Upper lobe of left lung (tissue), 6 donors: ENCODE measurements at regions not wholly inside any gene's neighbourhood (a gene's known extent, or its start where the extent isn't known, plus 50 kb on each side); places are given as distances from the start of the nearest gene placed in this dataset.

ENCODE experiments used
- ATAC-seq, 2 donors: fragments of 200-7000 bp; cut with Tn5 transposase; one replicate each; pipeline ENCODE4 v1.9.1; 2022; ENCODE audit warnings: mild to moderate bottlenecking in 2 of 2, moderate library complexity in 2 of 2; ENCODE audit not compliant: low FRiP score in 2 of 2
- DNase-seq, 2 donors: peaks; one replicate each; pipeline ENCODE4 v3.0.0-alpha.2; 2019 to 2020
- H3K27ac ChIP-seq, 4 donors: fragments of 200-600 bp; sonication (generic); one replicate each; pipeline ENCODE4 v1.5.1; 2016 to 2019
- H3K27me3 ChIP-seq, 4 donors: fragments of 200-600 bp; sonication (generic); one replicate each; pipeline ENCODE4 v1.5.1; 2017 to 2019
- H3K36me3 ChIP-seq, 4 donors: fragments of 200-600 bp; sonication (generic); one replicate each; pipeline ENCODE4 v1.5.1; 2016 to 2019
- H3K4me1 ChIP-seq, 4 donors: fragments of 200-600 bp; sonication (generic); one replicate each; pipeline ENCODE4 v1.5.1; 2018 to 2019
- H3K4me3 ChIP-seq, 4 donors: fragments of 200-600 bp; sonication (generic); one replicate each; pipeline ENCODE4 v1.5.1; 2017 to 2019; ENCODE audit warnings: mild to moderate bottlenecking in 2 of 4, moderate library complexity in 1 of 4
- H3K9me3 ChIP-seq, 4 donors: fragments of 200-600 bp; sonication (generic); one replicate each; pipeline ENCODE4 v1.5.1; 2018 to 2019
- EP300 ChIP-seq, 4 donors: sonication (generic); formaldehyde crosslinking; IDR thresholded peaks; one replicate each; pipeline ENCODE4 v1.5.1; 2017; ENCODE audit warnings: antibody characterized with exemption in 4 of 4, control low read depth in 2 of 4
- POLR2A ChIP-seq, 4 donors: fragments of 450-650 bp; IDR thresholded peaks; one replicate each; pipeline ENCODE4 v1.5.1; 2016 to 2017; ENCODE audit warnings: antibody characterized with exemption in 4 of 4, mild to moderate bottlenecking in 2 of 4
- POLR2AphosphoS5 ChIP-seq, 2 donors: sonication (generic); formaldehyde crosslinking; IDR thresholded peaks; one replicate each; pipeline ENCODE4 v1.5.1; 2017; ENCODE audit warnings: antibody characterized with exemption in 2 of 2
- WGBS, 2 donors: methylation state at CpG; one replicate each; pipeline ENCODE4 v1.1.5; 2017 to 2018; 5-methylcytosine and 5-hydroxymethylcytosine counted together
- TF ChIP-seq, protein P1 (sequence below), 6 experiments: fragments of 450-650 bp in 4 of 6; fragments of 200-600 bp in 2 of 6; sonication (generic) in 2 of 6; IDR thresholded peaks; one replicate each; pipeline ENCODE4 v1.5.1; 2016 to 2019; ENCODE audit warnings: antibody characterized with exemption in 6 of 6
- donor health status: DM: no; HTN: no; CAD: no; lungs with moderate emphysema.
- donor health status: DM: no; HTN: yes; CAD: no; lungs with severe emphysema.

DNA sequence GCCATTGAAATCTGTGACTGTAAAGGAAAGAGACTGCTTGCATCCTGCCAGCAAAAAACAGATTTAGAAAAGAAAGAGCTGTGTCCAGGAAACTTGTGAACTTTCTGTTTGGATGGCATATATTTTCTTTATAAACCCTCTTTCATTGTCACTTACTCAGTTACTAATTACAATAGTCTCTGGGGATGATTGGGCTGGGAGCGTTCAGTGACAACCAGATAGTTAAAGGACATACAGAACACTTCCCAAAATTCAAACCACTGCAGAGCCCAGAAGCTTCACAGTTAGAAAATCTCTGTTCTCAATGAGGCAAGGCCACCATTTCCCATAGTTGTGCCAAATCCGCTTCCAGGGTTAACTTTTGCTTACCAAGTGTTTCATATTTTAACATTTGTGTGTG is 98.6 kb upstream of the TAB2 start:
- H3K36me3 ChIP-seq = no peaks in the 10 kb centered on the region
- DNase-seq (no peak), ATAC-seq (no peak)
- H3K4me3 ChIP-seq = no peak overlapping the region
- WGBS, 2 donors = 90 to 98% methylated on average over 2 of the region's 2 CpGs
- no peaks in the 10 kb centered on the region for H3K4me1 ChIP-seq
- no peak overlapping the region for H3K27ac ChIP-seq
- TF ChIP-seq POLR2A (IDR thresholded peaks at IDR 0.05) (no peak), POLR2AphosphoS5 (IDR thresholded peaks at IDR 0.05) (no peak), EP300 (IDR thresholded peaks at IDR 0.05) (no peak)
- TF ChIP-seq, protein P1, sequence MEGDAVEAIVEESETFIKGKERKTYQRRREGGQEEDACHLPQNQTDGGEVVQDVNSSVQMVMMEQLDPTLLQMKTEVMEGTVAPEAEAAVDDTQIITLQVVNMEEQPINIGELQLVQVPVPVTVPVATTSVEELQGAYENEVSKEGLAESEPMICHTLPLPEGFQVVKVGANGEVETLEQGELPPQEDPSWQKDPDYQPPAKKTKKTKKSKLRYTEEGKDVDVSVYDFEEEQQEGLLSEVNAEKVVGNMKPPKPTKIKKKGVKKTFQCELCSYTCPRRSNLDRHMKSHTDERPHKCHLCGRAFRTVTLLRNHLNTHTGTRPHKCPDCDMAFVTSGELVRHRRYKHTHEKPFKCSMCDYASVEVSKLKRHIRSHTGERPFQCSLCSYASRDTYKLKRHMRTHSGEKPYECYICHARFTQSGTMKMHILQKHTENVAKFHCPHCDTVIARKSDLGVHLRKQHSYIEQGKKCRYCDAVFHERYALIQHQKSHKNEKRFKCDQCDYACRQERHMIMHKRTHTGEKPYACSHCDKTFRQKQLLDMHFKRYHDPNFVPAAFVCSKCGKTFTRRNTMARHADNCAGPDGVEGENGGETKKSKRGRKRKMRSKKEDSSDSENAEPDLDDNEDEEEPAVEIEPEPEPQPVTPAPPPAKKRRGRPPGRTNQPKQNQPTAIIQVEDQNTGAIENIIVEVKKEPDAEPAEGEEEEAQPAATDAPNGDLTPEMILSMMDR (IDR thresholded peaks at IDR 0.05) = no peak
- H3K9me3 ChIP-seq = no peaks in the 10 kb centered on the region
- H3K27me3 ChIP-seq = no peaks in the 10 kb centered on the region

DNA sequence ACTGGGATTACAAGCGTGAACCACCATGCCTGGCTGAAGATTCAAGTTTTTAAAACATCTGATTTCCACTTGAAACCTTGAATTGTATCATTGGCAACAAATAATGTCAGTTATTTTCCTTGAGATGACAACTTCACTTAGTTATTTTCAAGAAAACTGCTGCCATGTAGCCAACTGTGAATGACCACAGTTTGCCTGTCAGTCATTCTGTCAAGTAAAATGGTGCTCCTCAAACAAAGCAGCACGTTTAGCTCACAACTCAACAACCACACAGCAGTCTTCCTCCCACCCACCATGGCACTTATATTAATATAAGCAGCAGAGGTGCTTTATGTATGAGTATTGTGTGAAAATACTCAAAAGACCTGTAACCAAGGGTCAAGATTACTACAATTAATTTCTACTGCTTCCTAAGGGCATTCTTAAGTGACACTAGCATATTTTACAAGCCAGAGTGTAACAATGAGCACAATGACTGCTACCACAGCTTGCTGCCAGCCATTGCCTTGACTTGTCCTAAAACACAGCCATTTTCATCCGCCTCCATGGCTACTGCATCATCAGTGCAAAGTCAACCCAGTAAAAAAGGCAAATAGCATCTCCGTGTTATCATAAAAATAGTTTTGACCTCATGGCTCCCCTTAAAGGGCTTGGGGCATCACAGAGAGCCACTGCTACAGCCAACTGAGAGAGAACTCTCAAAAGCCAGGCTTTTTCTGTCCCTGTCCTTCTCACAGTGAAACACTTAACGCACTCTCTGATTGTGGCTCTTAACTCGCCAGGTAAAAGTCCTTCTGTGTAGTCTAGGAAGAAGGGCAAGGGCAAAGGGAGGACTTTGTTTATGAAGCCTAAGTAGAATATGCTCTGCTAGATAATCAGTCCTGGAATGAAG is 96.4 kb upstream of the TAB2 start:
- no peaks in the 10 kb centered on the region for H3K4me1 ChIP-seq
- no peak for DNase-seq
- H3K4me3 ChIP-seq = no peak overlapping the region
- no peaks in the 10 kb centered on the region for H3K36me3 ChIP-seq
- no peaks in the 10 kb centered on the region for H3K9me3 ChIP-seq
- no peak overlapping the region for H3K27ac ChIP-seq
- H3K27me3 ChIP-seq = no peaks in the 10 kb centered on the region
- TF ChIP-seq, protein P1 (IDR thresholded peaks at IDR 0.05) = no peak
- TF ChIP-seq EP300 (IDR thresholded peaks at IDR 0.05) (no peak), POLR2AphosphoS5 (IDR thresholded peaks at IDR 0.05) (no peak), POLR2A (IDR thresholded peaks at IDR 0.05) (no peak)
- 90 to 94% methylated on average over 6 of the region's 6 CpGs for WGBS, 2 donors
- ATAC-seq = no peak

DNA sequence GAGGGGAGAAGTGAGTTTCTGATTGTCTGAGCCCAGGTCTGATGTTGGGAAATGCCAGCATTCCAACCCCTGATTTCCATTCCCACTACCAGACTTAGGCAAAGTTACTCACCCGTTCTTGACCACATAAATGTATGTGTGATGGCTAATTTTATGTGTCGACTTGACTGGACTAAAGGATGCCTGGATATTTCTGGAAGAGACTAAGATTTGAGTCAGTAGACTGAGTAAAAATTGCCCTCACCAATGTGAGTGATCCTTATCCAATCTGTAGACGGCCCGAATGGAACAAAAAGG is 95.8 kb upstream of the TAB2 start:
- H3K27ac ChIP-seq = no peak overlapping the region
- TF ChIP-seq, protein P1 (IDR thresholded peaks at IDR 0.05) = no peak
- TF ChIP-seq POLR2AphosphoS5 (IDR thresholded peaks at IDR 0.05) (no peak), EP300 (IDR thresholded peaks at IDR 0.05) (no peak), POLR2A (IDR thresholded peaks at IDR 0.05) (no peak)
- H3K4me3 ChIP-seq = no peak overlapping the region
- H3K36me3 ChIP-seq = no peaks in the 10 kb centered on the region
- H3K4me1 ChIP-seq = no peaks in the 10 kb centered on the region
- ATAC-seq (no peak), DNase-seq (no peak)
- 92 to 98% methylated on average over 4 of the region's 4 CpGs for WGBS, 2 donors
- H3K27me3 ChIP-seq = no peaks in the 10 kb centered on the region
- H3K9me3 ChIP-seq = no peaks in the 10 kb centered on the region

DNA sequence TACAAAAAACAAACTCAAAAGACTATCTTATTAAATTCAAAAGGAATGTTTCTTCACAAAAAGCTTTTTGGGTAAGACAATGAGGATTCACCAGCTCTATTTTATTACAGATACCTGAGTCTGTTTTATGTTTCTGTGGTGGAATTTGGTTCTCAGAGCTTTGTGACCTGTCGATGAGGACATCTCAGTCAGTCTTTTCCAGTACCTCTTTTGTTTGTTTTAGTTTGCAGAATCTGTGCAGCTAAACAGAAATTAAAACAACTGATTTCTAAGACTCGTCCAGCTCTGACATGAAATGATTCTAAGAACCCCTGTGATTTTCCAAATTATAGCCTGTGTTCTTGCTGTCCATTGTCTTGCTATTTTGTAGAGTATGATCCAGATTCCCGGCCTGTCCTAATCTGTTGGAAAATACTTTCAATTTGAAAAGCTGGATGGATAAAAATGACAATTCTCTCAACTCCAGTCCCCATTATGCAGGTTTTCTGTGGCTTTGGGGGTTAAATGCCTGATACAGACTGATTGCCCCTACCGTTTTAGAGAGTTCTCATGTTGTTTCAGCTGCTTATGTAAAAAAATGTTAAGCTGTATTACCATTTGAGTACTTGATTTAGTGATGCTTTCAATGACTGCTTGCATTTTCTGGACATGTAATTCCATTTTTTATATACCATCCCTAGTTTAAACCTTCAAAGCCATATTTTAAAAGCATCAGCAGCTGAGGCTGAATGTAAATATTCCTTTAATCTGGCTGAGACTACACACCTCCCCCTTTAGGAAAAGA is 94.2 kb upstream of the TAB2 start:
- no peak for ATAC-seq
- Histone ChIP-seq H3K9me3 (no peaks in the 10 kb centered on the region), H3K4me3 (no peak overlapping the region), H3K36me3 (no peaks in the 10 kb centered on the region), H3K27ac (no peak overlapping the region), H3K4me1 (no peaks in the 10 kb centered on the region), H3K27me3 (no peaks in the 10 kb centered on the region)
- 74 to 78% methylated on average over 4 of the region's 4 CpGs for WGBS, 2 donors
- DNase-seq = no peak
- TF ChIP-seq, protein P1 (IDR thresholded peaks at IDR 0.05) = no peak
- TF ChIP-seq POLR2A (IDR thresholded peaks at IDR 0.05) (no peak), EP300 (IDR thresholded peaks at IDR 0.05) (no peak), POLR2AphosphoS5 (IDR thresholded peaks at IDR 0.05) (no peak)
